Upper lobe of right lung (tissue), 1 donor: ENCODE measurements at regions not wholly inside any gene's neighbourhood (a gene's known extent, or its start where the extent isn't known, plus 50 kb on each side); places are given as distances from the start of the nearest gene placed in this dataset.

ENCODE experiments used
- ATAC-seq: fragments of 200-7000 bp; cut with Tn5 transposase; one replicate; pipeline ENCODE4 v1.9.1; 2020; ENCODE audit warnings: mild to moderate bottlenecking, moderate library complexity
- DNase-seq: peaks from one replicate; pipeline ENCODE4 v3.0.0-alpha.2; 2020
- H3K27ac ChIP-seq: fragments of 200-600 bp; one replicate; pipeline ENCODE4 v1.8.0; 2022
- H3K27me3 ChIP-seq: fragments of 200-600 bp; one replicate; pipeline ENCODE4 v1.8.0; 2022; ENCODE audit warnings: mild to moderate bottlenecking
- H3K36me3 ChIP-seq: fragments of 200-600 bp; one replicate; pipeline ENCODE4 v1.8.0; 2022
- H3K4me1 ChIP-seq: fragments of 200-600 bp; one replicate; pipeline ENCODE4 v1.8.0; 2022
- H3K4me3 ChIP-seq: fragments of 200-600 bp; one replicate; pipeline ENCODE4 v1.8.0; 2022; ENCODE audit warnings: mild to moderate bottlenecking
- H3K9me3 ChIP-seq: fragments of 200-600 bp; one replicate; pipeline ENCODE4 v1.8.0; 2022
- CTCF ChIP-seq: fragments of 200-600 bp; IDR thresholded peaks from one replicate; pipeline ENCODE4 v1.8.0; 2022; ENCODE audit warnings: antibody characterized with exemption
- intact Hi-C: fragments of 100-400 bp; cut with DNase I; formaldehyde crosslinking; loops from one replicate; pipeline ENCODE4 v1.11.0; 2022
- donor health status: DM: no; HTN: yes; CAD: no; lungs with severe emphysema.

DNA sequence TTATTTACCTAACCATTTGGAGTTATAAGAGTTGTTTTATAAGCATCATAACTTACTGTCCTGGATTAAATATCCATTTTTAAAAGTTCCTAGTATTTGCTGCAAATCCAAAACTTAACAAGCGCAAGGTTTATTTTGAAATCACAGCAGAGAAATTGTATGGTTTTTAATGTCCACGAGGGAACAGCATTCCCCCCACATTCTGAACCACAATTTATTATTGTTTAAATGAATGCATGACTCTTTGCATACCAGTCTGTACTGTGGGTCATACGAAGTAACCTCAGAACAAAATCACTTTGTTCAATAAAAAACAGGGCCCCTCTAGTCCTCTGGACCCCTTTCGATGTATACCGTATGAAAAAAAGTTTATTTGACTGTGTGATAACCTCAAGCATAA, 75.9 kb downstream of the DACT1 start:
- no peak for TF ChIP-seq CTCF
- no peaks in the 10 kb centered on the region for H3K27me3 ChIP-seq
- peaks cover 5% of the 10 kb centered on the region for H3K4me1 ChIP-seq
- no peaks in the 10 kb centered on the region for H3K9me3 ChIP-seq
- no peaks in the 10 kb centered on the region for H3K36me3 ChIP-seq
- no peak overlapping the region for H3K4me3 ChIP-seq
- DNase-seq (no peak), ATAC-seq (no peak)
- no peak overlapping the region for H3K27ac ChIP-seq
- intact Hi-C loops: no loop called here

DNA sequence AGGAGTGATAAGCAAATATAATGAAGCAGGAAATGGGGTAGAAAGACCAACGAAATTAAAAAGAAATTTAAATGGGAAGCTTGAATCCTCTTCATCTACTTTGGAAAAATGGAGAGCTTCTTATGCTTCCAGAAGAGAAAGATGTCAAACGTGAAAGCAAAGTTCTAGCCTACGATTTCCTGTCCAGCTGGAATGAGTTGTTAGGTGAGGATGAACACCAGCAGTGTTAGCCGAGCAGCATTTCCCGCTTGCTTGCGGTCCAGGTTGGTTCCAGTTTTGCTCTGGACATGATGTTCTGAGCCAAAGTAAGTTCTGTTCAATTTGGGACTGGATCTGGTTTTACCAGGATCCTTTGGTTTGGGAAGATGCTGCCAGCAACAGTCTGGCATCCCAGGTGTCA, 78.9 kb downstream of the DACT1 start:
- DNase-seq (no peak), ATAC-seq (no peak)
- intact Hi-C loops: no loop called here
- Histone ChIP-seq H3K9me3 (no peaks in the 10 kb centered on the region), H3K27me3 (no peaks in the 10 kb centered on the region), H3K36me3 (no peaks in the 10 kb centered on the region), H3K4me1 (peaks cover 5% of the 10 kb centered on the region), H3K4me3 (no peak overlapping the region), H3K27ac (no peak overlapping the region)
- no peak for TF ChIP-seq CTCF

- intact Hi-C loops: no loop called here
- ATAC-seq (no peak), DNase-seq (no peak)
- Histone ChIP-seq H3K36me3 (no peaks in the 10 kb centered on the region), H3K9me3 (no peaks in the 10 kb centered on the region), H3K27ac (no peak overlapping the region), H3K27me3 (no peaks in the 10 kb centered on the region), H3K4me3 (no peak overlapping the region), H3K4me1 (peaks cover 5% of the 10 kb centered on the region)
- TF ChIP-seq CTCF: no peak
Measured at GRCh38 chr14:58717211-58717610, 79.4 kb downstream of the DACT1 start.

DNA sequence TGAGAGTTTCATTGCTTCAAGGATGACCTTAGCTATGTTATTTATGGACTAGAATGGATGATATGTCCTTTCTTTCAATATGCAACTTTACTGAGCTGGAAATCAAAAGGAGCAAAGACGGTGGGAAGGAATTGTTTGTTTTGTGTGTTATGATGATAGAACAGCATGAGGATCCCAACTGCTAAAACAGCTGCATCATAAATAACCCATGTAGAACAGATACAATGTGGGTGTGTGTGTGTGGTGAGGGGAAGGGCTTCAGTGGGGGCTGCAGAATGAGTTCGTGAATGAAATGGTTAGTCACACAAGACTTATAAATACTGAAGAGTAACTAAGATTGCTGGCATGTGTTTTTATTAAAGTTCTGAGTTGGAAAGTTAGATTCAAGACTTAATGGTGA, 80.1 kb downstream of the DACT1 start:
- ATAC-seq: no peak
- DNase-seq: no peak
- Histone ChIP-seq H3K27me3 (no peaks in the 10 kb centered on the region), H3K36me3 (no peaks in the 10 kb centered on the region), H3K4me1 (peaks cover 5% of the 10 kb centered on the region), H3K4me3 (no peak overlapping the region), H3K27ac (no peak overlapping the region), H3K9me3 (no peaks in the 10 kb centered on the region)
- intact Hi-C loops: no loop called here
- TF ChIP-seq CTCF: no peak

- Histone ChIP-seq H3K4me1 (peaks cover 5% of the 10 kb centered on the region), H3K27ac (no peak overlapping the region), H3K9me3 (no peaks in the 10 kb centered on the region), H3K4me3 (no peak overlapping the region), H3K36me3 (no peaks in the 10 kb centered on the region), H3K27me3 (no peaks in the 10 kb centered on the region)
- intact Hi-C loops: no loop called here
- TF ChIP-seq CTCF: no peak
- DNase-seq (no peak), ATAC-seq (no peak)
Measured at GRCh38 chr14:58718226-58719205, 80.8 kb downstream of the DACT1 start.
